Neuronal stem cell (in vitro differentiated cells): ENCODE measurements at regions not wholly inside any gene's neighbourhood (a gene's known extent, or its start where the extent isn't known, plus 50 kb on each side); places are given as distances from the start of the nearest gene placed in this dataset.

Source experiments
- DNase-seq: peaks from one replicate; pipeline ENCODE4 v3.0.0-alpha.2; 2013; ENCODE audit warnings: low spot score
- H2AFZ ChIP-seq: one replicate; pipeline ENCODE4 v1.6.1; 2013; ENCODE audit warnings: mild to moderate bottlenecking, low read length, inconsistent platforms
- H2AK5ac ChIP-seq: 2 replicates; pipeline ENCODE4 v1.6.1; 2013; ENCODE audit warnings: low read depth, mild to moderate bottlenecking, inconsistent platforms, low read length, moderate library complexity, mixed read lengths
- H2BK120ac ChIP-seq: 2 replicates; pipeline ENCODE4 v1.6.1; 2013; ENCODE audit warnings: low read depth, mild to moderate bottlenecking, inconsistent platforms, low read length, moderate library complexity, mixed read lengths
- H2BK12ac ChIP-seq: one replicate; pipeline ENCODE4 v1.6.1; 2013; ENCODE audit warnings: low read length, inconsistent platforms
- H2BK15ac ChIP-seq: 2 replicates; pipeline ENCODE4 v1.6.1; 2013; ENCODE audit warnings: mild to moderate bottlenecking, low read length, inconsistent platforms, mixed read lengths
- H2BK5ac ChIP-seq: one replicate; pipeline ENCODE4 v1.6.1; 2013; ENCODE audit warnings: inconsistent platforms, mild to moderate bottlenecking, low read length, moderate library complexity
- H3K14ac ChIP-seq: one replicate; pipeline ENCODE4 v1.6.1; 2013; ENCODE audit warnings: low read length, inconsistent platforms
- H3K18ac ChIP-seq: 2 replicates; pipeline ENCODE4 v1.6.1; 2013; ENCODE audit warnings: low read length, inconsistent platforms
- H3K23ac ChIP-seq: 2 replicates; pipeline ENCODE4 v1.6.1; 2013; ENCODE audit warnings: low read depth, mild to moderate bottlenecking, mixed read lengths, low read length, inconsistent platforms; ENCODE audit not compliant: poor library complexity
- H3K27ac ChIP-seq: replicated peaks from 3 replicates; pipeline ENCODE4 v1.5.1; 2013; ENCODE audit warnings: low read length, inconsistent platforms
- H3K27me3 ChIP-seq, 3 experiments: 2 replicates each; pipeline ENCODE4 v1.6.1; 2013; ENCODE audit warnings: low read length in 3 of 3, mild to moderate bottlenecking in 2 of 3, inconsistent platforms in 1 of 3, low read depth in 1 of 3, mixed read lengths in 1 of 3, moderate library complexity in 1 of 3; ENCODE audit not compliant: control insufficient read depth in 3 of 3, insufficient read depth in 3 of 3
- H3K36me3 ChIP-seq, 2 donors: replicated peaks in 1 of 2; 2 replicates each; pipeline ENCODE4 v1.6.1; 2013; ENCODE audit warnings: low read length in 2 of 2; ENCODE audit not compliant: control insufficient read depth in 2 of 2, insufficient read depth in 2 of 2
- H3K4ac ChIP-seq: 2 replicates; pipeline ENCODE4 v1.6.1; 2013; ENCODE audit warnings: inconsistent platforms, mild to moderate bottlenecking, low read length, moderate library complexity
- H3K4me1 ChIP-seq, 2 donors: 1 replicate in 1 of 2; 2 replicates in 1 of 2; pipeline ENCODE4 v1.6.1; 2013; ENCODE audit warnings: low read length in 2 of 2, low read depth in 1 of 2; ENCODE audit not compliant: control insufficient read depth in 2 of 2, insufficient read depth in 1 of 2
- H3K4me2 ChIP-seq: one replicate; pipeline ENCODE4 v1.6.1; 2013; ENCODE audit warnings: mild to moderate bottlenecking, low read length, inconsistent platforms; ENCODE audit not compliant: insufficient read depth, poor library complexity, severe bottlenecking
- H3K4me3 ChIP-seq, 2 donors: 2 replicates each; pipeline ENCODE4 v1.5.1; 2013; ENCODE audit warnings: low read length in 2 of 2, mild to moderate bottlenecking in 2 of 2, inconsistent platforms in 1 of 2, moderate library complexity in 1 of 2
- H3K79me1 ChIP-seq: one replicate; pipeline ENCODE4 v1.6.1; 2013; ENCODE audit warnings: low read depth, mild to moderate bottlenecking, inconsistent platforms, low read length, moderate library complexity
- H3K9ac ChIP-seq: one replicate; pipeline ENCODE4 v1.6.1; 2013; ENCODE audit warnings: mild to moderate bottlenecking, low read depth, low read length, inconsistent platforms; ENCODE audit not compliant: poor library complexity
- H3K9me3 ChIP-seq, 2 donors: replicated peaks in 1 of 2; 2 replicates each; pipeline versions ENCODE3 to v1.6.1; 2013; ENCODE audit warnings: low read length in 2 of 2, mild to moderate bottlenecking in 2 of 2, inconsistent platforms in 1 of 2, low read depth in 1 of 2, mixed read lengths in 1 of 2, moderate library complexity in 1 of 2; ENCODE audit not compliant: control insufficient read depth in 2 of 2, insufficient read depth in 1 of 2
- H4K8ac ChIP-seq: one replicate; pipeline ENCODE4 v1.6.1; 2013; ENCODE audit warnings: low read depth, mild to moderate bottlenecking, inconsistent platforms, low read length, moderate library complexity
- H4K91ac ChIP-seq: one replicate; pipeline ENCODE4 v1.6.1; 2013; ENCODE audit warnings: low read length, low read depth, mild to moderate bottlenecking, inconsistent platforms; ENCODE audit not compliant: poor library complexity
- WGBS, 2 donors: extraction: QIAGEN DNeasy Blood & Tissue Kit; methylation state at CpG; one replicate each; pipeline ENCODE4 v1.1.7; 2013; ENCODE audit warnings: missing lambda C conversion rate in 2 of 2, mixed read lengths in 1 of 2; ENCODE audit not compliant: insufficient read length in 2 of 2, insufficient replicate concordance in 1 of 2; ENCODE audit errors: extremely low coverage in 2 of 2; 5-methylcytosine and 5-hydroxymethylcytosine counted together

DNA sequence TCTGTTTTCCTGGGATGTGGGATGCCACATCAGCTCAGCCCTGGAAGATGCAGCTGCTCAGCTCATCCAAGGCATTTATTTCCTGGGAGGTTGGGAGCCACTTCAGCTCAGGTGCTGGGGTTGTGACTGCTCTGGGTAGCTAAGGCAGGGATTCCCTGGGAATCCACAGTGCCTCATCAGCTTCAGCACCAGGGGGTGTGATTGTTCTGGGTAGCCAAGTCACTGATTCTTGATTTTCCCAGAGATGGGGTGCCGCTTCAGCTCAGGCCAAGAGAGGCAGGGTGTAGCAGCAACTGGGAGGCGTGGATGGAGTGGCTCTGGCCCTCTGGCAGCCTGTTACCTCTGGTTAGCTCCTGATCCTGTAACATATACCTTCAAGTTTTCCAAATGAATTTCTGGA lies 81.3 kb upstream of the PRMT8 start:
- Histone ChIP-seq H2AFZ (no peak overlapping the region), H2AK5ac (no peak overlapping the region), H3K4me1 (no peaks in the 10 kb centered on the region), H3K79me1 (no peaks in the 10 kb centered on the region), H3K27ac (no peak overlapping the region), H3K9ac (no peak overlapping the region), H2BK5ac (no peak overlapping the region), H3K27me3 (no peaks in the 10 kb centered on the region), H3K36me3 (no peaks in the 10 kb centered on the region), H3K14ac (no peak overlapping the region), H3K23ac (no peak overlapping the region), H2BK15ac (no peak overlapping the region), H3K4me2 (no peak overlapping the region), H2BK120ac (no peak overlapping the region), H3K9me3 (peaks cover 9 to 17% of the 10 kb centered on the region in 2 donors), H4K91ac (no peak overlapping the region), H3K18ac (no peak overlapping the region), H4K8ac (no peak overlapping the region), H3K4ac (no peak overlapping the region), H3K4me3 (no peak overlapping the region), H2BK12ac (no peak overlapping the region)
- no CpG with 5 or more reads among the region's 2 CpGs for WGBS, 2 donors
- DNase-seq, result no peak

DNA sequence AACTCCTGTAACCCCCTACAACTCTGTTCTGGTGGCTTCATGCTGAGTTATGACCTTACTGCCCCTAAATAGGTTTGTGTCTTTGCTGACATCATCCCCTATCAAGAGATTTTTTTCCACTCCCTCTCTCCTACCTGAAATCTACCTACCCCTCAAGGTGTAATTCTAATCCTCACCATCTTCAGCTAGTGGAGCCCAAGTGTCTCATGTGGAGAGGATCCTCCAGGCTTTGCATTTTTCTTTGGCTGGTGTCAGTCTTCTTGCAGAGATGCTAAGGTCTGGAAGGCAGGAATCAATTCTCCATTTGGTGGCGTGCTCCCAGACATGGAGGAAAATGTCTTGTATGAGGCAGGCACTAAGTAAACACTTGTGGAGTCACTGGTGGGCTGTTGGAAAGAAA lies 74.8 kb upstream of the PRMT8 start:
- Histone ChIP-seq H3K4me2 (no peak overlapping the region), H2AK5ac (no peak overlapping the region), H4K91ac (no peak overlapping the region), H3K23ac (no peak overlapping the region), H3K27me3 (peaks cover 3 to 22% (median 16%) of the 10 kb centered on the region in 3 experiments), H3K18ac (no peak overlapping the region), H3K14ac (no peak overlapping the region), H3K9me3 (peaks cover 2 to 3% of the 10 kb centered on the region in 2 donors), H3K36me3 (no peaks in the 10 kb centered on the region), H3K4ac (no peak overlapping the region), H4K8ac (no peak overlapping the region), H3K27ac (no peak overlapping the region), H3K79me1 (no peaks in the 10 kb centered on the region), H2BK5ac (no peak overlapping the region), H2BK12ac (no peak overlapping the region), H2BK15ac (no peak overlapping the region), H3K4me3 (no peak overlapping the region), H3K4me1 (peaks cover 0 to 8% of the 10 kb centered on the region in 2 donors), H2AFZ (no peak overlapping the region), H3K9ac (no peak overlapping the region), H2BK120ac (no peak overlapping the region)
- DNase-seq, result no peak
- no CpG with 5 or more reads among the region's 1 CpG for WGBS, 2 donors

DNA sequence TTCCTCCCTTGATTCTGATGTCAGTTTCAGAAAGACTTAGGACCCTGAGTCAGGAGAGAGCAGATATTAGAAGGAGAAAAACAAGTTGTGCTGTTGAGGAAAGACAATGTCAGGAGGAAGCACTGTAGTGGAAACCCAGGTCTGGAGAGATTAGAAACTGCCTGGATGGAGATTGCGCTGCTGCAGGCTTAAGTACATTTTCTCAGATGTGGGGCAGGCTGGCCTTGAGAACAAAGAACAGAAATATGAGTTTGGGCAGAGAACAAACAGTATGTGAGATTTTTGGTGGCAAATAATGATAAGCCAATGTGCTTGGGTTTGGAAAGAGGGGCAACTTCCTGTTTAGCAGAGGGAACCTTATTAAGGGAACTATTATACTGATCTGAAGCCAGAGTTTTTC lies 74.3 kb upstream of the PRMT8 start:
- no peak overlapping the region for H2AK5ac ChIP-seq
- no peak overlapping the region for H4K8ac ChIP-seq
- H3K79me1 ChIP-seq, result no peaks in the 10 kb centered on the region
- H2BK120ac ChIP-seq, result no peak overlapping the region
- peaks cover 2 to 3% of the 10 kb centered on the region in 2 donors for H3K9me3 ChIP-seq
- peaks cover 3 to 27% (median 16%) of the 10 kb centered on the region in 3 experiments for H3K27me3 ChIP-seq
- H2AFZ ChIP-seq, result no peak overlapping the region
- H3K36me3 ChIP-seq, result no peaks in the 10 kb centered on the region
- no peak overlapping the region for H3K14ac ChIP-seq
- no peak overlapping the region for H3K23ac ChIP-seq
- H3K27ac ChIP-seq, result no peak overlapping the region
- no peak overlapping the region for H2BK5ac ChIP-seq
- WGBS, 2 donors, result no CpG with 5 or more reads among the region's 1 CpG
- H4K91ac ChIP-seq, result no peak overlapping the region
- no peak overlapping the region for H3K9ac ChIP-seq
- H3K4me1 ChIP-seq, result peaks cover 0 to 8% of the 10 kb centered on the region in 2 donors
- no peak overlapping the region for H3K4me3 ChIP-seq
- H3K4ac ChIP-seq, result no peak overlapping the region
- no peak overlapping the region for H3K4me2 ChIP-seq
- H2BK12ac ChIP-seq, result no peak overlapping the region
- H2BK15ac ChIP-seq, result no peak overlapping the region
- H3K18ac ChIP-seq, result no peak overlapping the region
- DNase-seq, result no peak

DNA sequence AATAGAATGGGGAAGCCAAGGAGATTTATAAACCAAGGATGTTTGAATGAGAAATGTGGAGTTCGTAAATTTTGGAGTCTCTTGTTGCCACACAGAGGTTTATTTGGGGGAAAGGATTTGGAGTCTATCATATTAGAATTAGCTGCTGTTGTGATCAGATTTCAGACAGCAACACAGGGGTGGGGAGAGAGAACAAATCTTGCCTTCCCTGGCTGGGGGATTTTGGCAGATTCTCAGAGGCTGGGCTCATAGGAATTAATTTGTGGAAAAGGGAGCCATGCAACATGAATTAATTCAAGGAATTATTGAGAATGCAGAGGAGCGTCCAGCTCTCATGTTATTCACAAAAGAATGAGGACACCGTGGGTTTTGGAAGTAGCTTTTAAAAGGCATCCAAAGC lies 73.9 kb upstream of the PRMT8 start:
- Histone ChIP-seq H3K27me3 (peaks cover 3 to 32% (median 16%) of the 10 kb centered on the region in 3 experiments), H2BK120ac (no peak overlapping the region), H3K4me2 (no peak overlapping the region), H4K91ac (no peak overlapping the region), H3K36me3 (no peaks in the 10 kb centered on the region), H4K8ac (no peak overlapping the region), H3K9ac (no peak overlapping the region), H3K4me3 (no peak overlapping the region), H2AK5ac (no peak overlapping the region), H2BK15ac (no peak overlapping the region), H3K4me1 (peaks cover 0 to 8% of the 10 kb centered on the region in 2 donors), H3K79me1 (no peaks in the 10 kb centered on the region), H2AFZ (no peak overlapping the region), H3K23ac (no peak overlapping the region), H3K4ac (no peak overlapping the region), H2BK5ac (no peak overlapping the region), H3K27ac (no peak overlapping the region), H3K18ac (no peak overlapping the region), H3K9me3 (peaks cover 2 to 3% of the 10 kb centered on the region in 2 donors), H2BK12ac (no peak overlapping the region), H3K14ac (no peak overlapping the region)
- no peak for DNase-seq
- no CpG with 5 or more reads among the region's 3 CpGs for WGBS, 2 donors
